ENCODE measurements at regions not wholly inside any gene's neighbourhood (a gene's known extent, or its start where the extent isn't known, plus 50 kb on each side); places are given as distances from the start of the nearest gene placed in this dataset.

DNA sequence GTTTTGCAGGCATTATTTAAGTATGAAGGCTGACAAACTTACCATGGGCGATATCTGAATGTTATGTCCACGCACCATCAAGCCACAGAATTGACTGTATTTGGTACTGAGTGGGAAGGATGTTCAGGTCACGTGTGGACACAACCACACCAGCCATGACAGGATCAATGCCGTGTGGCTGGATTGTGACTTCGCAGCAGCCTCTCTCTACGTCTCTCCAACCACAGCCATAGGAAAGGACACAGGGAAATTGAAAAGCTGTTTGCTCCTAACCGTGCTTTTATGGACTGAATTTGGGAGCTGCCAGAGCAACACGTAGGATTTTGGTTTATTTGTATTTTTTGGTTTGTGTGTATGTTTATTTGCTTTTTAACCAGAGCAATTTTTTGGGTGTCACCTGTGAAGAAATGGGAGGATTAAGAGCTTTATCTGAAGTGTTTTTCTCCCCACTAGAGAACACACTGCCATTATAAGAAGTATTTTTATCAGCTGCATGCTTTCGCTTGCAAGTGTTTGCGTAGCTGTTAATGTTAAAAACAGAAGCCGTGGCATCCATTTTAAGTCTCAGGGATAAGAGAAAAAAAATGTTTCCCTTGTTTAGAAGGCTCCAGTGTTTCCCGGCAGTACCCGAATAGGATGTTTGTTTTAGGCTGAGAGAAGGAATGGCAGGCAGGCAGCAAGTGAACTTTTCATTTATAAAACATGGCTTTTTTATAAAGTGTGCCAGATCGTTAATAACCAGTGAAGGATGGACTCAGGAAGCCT, 401.1 kb upstream of the NFE2L3 start:
- Histone ChIP-seq H3K27ac (peak overlapping the region in 1 of 21 experiments; percentile 10), H3K4me3 (no peak overlapping the region)

DNA sequence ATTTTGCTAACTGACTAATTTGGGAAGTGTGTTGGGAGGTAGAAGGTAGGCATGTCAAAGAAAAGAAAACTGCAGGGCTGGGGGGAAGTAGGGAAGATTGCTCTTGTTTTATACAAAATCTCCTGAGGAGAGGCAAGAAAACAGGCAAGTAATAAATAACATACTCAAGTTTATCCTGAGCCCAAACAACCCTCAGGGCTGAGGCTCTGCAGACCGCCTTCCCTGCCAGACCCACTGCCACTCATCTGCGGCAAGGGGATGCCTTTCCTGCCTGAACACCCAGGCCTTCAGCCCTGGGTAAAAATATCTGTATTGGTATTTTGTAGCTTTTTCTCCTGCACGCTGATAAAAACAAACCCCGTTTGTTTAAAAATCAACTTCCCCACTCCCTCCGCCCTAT, 399.8 kb upstream of the NFE2L3 start:
- Histone ChIP-seq H3K27ac (peak overlapping the region in 1 of 21 experiments; percentile 84), H3K4me3 (no peak overlapping the region)

DNA sequence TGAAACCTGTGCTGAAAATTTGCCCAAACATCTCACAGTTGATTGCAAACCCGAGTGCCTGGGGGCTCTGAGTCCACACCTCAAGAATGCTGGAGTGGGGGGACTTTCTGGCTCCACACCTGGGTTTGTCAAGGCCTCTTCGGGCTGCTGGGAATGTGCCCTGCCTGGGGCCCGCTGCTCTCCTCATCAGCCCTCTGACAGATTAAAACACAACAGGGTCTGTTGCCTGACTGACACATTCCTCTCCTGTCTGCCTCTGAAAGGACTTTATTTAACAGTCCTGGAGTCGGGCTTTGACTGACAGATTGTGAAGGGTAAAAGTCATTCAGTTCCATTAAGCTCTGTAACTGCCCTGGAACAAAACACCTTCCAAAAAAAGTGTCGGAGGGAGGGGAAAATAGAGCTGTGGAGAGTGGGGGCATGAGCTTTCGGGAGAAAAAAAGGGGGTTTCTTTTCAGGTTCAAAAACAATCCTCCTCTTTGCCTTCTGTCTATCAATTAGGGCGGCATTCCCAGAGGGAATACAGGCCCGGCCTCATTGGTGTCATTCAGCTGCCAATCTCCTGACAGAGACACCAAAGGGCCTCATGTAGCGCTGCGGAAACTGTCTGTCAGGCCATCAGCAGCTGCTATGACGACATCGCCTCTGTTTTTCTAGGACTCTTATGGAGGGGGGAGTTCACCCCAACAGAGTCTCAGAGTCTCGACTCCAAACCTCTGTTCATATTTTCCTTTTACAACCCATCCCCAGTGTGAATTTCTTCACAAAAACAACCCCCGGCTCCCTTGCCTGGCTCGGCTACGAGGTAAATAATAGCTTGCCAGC, 398.8 kb upstream of the NFE2L3 start:
- Histone ChIP-seq H3K4me3 (no peak overlapping the region), H3K27ac (peak overlapping the region in 2 of 21 experiments; percentile 53 to 84)

DNA sequence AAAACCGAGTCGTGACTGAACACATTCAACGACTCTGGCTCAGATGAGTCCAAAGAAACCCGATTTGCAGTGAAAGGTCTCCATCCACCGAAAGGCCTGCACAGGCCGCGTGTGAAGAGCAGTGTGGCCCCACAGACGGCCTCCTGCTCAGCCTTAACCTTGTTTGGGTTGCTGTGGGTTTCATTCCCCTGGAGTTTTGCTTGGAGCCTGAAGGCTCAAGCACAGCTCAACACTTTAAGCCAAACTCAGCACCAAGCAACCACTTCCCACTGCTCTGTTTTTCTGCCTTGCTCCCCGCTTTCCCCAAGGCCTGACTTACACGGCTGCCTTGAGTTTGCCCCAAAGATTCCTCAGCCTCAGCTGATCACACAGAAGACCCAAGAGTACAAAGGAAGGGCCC, 398.2 kb upstream of the NFE2L3 start:
- Histone ChIP-seq H3K27ac (peak overlapping the region in 2 of 21 experiments; percentile 53 to 84), H3K4me3 (no peak overlapping the region)

DNA sequence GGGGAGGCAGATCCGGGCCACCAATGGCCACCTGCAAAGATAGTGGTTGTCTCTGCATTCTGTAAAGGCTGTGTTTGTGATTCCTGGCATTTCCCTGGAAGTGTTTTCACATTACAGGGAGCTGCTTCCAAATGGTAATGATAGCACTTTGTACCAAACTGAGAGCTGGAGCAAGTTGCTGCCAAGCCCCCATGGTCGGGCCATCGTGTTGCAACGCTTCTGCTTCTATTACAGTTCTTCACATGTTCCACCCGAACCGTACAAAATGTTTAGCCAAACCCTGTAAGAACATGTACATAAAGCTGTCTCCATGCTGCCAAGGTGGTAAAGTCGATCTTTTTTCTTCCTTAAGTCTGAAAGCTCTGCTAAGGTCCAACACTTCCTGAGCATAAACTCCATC, 397.7 kb upstream of the NFE2L3 start:
- peak overlapping the region in 1 of 21 experiments; percentile 84 for H3K27ac ChIP-seq
- no peak overlapping the region for H3K4me3 ChIP-seq

DNA sequence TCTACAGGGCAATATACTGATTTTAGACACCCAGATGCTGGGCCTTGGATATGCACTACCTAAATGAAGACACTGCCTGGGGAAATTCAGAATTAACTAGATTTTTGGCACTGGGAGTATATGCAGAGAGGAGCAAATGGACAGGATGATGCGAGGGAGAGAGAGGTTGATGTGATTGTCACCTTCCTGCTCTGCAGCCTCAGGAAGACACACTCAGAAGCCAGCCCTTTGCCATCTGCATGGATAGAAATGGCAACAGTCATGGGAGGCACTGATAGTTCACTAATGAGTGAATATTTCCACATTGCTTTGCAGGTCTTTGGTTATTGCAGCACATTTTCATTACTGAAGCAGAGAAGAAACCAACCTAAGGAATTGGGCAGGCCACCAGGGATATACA, 397.2 kb upstream of the NFE2L3 start:
- no peak overlapping the region for H3K4me3 ChIP-seq
- H3K27ac ChIP-seq: peak overlapping the region in 1 of 21 experiments; percentile 84

DNA sequence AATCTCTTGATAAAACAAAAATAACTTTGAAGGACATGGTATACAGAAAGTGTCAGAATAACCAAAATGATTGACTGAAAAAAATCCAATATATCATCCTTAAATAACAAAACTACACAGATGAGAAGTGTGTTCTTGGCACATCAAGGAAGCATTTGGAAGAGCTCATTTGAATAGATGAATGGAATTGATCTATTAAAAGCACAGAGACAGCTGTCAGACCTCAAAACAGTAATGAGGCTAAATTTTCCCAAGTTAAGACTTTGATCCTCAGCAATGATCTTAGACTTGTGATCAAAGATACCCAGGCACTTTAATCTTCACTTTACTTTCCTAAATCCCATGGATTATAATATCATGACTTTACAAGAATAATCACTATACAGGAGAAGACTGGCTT, 395.4 kb upstream of the NFE2L3 start:
- no peak overlapping the region for H3K4me3 ChIP-seq
- H3K27ac ChIP-seq: no peak overlapping the region

DNA sequence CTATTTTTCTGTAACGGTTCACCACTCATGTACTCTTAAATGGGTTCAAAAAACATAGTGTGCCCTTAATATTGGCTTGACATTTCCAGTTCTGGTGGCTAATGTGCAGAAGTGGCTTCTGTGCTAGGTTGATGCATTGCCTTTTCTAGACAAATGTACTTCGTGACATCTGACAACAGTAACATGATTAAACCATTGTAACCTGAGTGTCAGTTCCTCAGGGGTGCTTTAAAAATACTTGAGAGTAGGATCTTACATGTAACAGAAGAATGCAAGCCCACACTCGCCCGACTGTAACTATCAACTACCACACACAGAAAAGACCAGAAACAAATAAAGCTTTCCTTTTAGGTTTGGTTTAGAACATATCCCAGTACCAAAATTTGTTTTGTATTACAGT, 393.4 kb upstream of the NFE2L3 start:
- Histone ChIP-seq H3K4me3 (no peak overlapping the region), H3K27ac (no peak overlapping the region)

DNA sequence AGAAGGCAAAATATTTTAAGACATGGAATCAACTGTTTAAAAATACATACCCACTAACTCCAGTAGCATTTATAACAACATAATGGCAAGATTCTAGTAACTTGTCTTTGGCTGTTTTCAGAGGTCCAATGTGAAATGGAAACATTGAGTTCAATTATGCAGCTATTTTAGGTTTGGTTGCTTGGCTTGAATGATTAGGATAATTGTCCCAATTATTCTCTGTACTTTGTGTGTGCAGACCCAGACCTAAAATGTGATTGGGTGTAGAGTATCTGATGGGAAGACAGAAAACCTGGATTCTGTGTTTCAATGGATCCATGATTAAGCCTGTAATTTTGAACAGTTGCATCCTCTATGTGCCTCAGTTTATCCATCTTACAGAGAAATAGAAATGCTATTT, 392.7 kb upstream of the NFE2L3 start:
- no peak overlapping the region for H3K27ac ChIP-seq
- H3K4me3 ChIP-seq: no peak overlapping the region

DNA sequence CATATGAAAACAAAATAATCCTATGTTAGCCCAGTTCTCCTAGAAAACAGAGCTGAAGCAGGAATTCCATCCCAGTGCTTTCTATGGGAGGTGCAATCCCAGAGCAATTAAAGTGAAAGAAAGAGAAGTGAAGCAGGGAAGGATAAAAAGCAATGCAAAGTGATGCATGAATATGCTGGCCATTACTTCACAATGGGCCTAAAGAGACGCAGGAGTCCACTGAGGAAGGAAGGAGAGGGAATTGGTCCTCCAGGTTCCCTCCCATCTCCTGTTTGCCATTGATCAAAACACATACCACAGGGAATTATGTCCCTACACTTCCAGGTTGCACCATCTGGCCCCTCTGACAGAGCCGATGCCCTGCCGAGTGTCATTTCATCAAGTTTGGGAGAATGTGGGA, 392.2 kb upstream of the NFE2L3 start:
- H3K4me3 ChIP-seq: no peak overlapping the region
- H3K27ac ChIP-seq: no peak overlapping the region

DNA sequence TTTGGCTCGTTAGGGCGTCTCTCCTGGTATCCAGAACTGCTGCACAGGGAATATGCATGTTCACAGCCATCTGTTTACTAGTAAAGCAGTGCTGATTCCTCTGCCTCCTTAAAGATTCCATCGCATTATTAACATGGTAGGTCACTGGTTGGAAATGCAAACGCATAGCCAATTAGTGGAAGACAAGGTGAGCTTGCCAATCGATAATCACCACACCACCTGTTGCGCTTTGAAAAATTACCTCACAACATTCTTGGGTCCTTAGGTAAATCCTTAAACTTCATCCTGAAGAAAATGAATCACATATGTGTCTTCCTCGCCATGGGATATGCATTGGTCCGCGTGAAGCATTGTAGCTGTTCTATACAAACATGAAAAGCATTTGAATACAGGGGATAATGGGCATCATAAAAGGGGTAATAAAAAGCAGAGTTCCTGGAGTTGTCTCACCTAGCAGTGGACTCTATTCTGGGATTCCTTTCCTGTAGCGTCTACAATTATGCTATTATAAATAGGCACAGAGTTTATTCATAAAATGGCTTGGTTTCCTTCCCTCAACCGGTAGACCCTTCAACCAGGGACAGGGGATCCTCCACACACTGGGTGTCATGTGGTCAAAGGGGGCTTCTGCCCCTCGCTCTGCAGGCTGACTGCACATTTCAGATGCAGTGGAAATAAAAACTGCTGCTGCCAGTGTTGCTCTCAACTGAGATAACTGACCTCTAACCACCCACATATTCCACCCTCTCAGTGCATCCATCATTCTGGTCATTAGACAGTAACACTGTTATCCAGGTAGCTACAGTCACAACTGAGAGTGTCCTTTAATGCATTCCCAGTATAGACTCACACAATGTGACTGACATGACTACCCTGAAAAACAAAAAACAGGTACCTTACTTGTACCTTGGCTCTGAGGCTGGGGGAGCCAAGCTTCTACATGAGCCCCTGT, 389.2 kb upstream of the NFE2L3 start:
- H3K4me3 ChIP-seq: no peak overlapping the region
- peak overlapping the region in 1 of 21 experiments; percentile 67 for H3K27ac ChIP-seq

DNA sequence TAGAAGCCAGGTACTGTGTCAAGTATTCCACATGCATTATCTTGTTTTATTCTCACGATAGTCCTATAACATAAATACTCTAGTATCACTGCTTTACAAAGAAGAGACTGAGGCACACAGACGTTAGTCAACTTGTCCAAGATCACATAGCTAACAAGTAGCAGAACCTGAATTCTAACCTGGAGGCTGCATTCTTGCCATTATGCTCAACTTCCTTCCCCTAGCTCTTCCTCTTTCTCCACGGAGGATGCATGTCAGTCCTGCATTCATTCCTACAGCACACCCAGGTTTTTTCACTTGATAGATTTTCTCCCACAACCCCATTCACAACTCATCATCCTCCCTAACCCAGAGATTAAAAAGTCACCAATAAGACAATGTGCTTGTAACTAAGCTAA, 388.5 kb upstream of the NFE2L3 start:
- Histone ChIP-seq H3K27ac (no peak overlapping the region), H3K4me3 (no peak overlapping the region)

DNA sequence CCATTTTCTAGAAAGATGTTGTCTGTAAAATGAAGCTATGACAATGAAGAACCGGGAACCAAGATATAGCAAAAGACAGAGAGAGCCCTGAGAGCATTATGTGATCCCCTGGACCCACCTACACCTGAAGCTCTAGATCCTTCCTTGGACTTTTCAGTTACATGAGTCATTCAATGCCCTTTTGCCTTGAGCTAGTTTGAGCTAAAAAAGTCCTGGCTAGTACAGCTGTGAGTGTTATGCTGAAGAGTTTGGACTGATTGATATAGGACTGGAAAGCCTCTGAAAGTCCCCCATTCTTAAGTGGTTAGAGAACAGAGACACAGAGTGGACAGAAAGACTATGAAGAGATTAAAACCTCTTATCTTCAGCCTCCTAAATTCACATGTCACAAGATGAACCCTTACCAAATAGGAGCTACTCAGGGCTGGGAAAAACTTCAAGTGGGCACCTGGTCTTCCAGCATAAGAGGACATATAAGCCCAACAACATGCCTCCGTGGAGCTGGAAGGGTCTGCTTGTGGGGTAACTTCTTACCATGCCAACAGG, 386.8 kb upstream of the NFE2L3 start:
- H3K27ac ChIP-seq: no peak overlapping the region
- H3K4me3 ChIP-seq: no peak overlapping the region

DNA sequence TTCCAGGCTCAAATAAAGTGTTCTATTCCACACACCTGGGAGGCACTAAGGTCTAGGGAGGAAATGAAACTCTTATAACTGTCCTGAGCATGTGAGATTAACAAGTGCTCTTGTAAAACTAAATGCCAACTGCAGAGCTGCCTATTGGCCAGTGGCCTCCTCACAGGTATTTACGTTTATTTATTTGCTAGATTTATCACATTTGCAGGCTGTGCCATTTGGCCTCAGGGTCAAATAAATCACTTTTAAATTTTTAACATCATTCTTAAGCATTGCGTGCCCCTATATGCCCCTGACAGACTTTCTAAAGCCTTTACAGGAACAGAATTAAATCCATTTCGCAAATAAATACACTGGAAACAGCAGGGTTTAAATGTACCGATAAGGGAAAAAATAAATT, 381.8 kb upstream of the NFE2L3 start:
- no peak overlapping the region for H3K27ac ChIP-seq
- no peak overlapping the region for H3K4me3 ChIP-seq

DNA sequence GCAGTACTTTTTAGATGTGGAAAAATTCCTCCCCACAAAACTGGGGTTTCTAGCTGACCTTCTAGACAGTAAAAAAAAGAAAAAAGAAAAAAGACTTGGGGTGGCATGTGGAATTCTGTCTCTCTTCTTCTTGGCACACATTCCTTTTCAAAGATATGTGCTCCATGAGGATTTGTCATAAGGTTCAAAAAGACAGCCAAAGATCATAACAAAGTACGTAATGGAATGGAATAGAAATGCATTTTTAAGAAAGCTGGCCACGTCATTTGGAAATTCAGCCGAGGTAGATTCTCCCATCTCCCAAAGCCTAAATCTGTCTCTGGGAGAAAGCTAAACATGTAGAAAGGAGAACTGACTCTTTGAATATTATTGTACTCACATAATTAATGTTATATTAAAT, 381.3 kb upstream of the NFE2L3 start:
- H3K4me3 ChIP-seq: no peak overlapping the region

DNA sequence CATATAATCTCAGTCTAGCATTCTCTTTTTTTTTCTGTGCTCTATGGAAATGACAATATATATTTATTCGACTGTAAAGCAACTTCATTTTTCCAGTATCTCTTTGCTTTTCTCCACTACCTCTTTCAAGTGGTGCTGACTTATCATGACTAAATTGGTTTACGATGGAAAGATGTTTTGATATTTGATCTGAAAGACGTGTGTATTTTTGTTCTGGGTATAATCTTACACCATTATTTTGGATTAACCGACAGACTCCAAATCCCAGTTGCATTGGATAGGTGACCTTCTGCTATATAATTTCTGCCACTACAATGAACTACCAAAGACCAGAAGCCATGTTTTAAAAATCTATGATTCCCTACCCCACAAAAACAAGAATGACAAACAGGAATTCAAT, 380.5 kb upstream of the NFE2L3 start:
- Histone ChIP-seq H3K4me3 (no peak overlapping the region), H3K27ac (no peak overlapping the region)

More for the DNA sequence above, 381.3 kb upstream of the NFE2L3 start:
- H3K27ac ChIP-seq: no peak overlapping the region

DNA sequence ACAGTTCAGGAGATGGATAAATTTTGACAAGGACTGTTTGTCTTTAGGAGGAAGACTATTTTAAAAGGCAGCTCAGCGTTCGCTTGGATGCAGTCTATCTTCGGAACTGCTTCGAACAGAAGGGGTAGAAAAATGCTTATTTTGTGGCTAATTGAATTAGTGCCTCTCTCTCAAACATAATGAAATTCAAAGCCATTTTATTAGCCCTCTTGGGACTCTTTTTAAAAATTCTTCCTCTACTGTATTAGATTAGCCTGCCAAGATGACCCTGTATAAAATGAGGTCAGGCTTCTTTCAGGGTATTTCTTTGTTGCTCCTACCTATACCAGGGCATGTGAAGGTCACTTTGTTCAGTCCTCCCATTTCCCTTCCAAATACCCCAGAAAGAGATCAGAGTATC, 379.2 kb upstream of the NFE2L3 start:
- Histone ChIP-seq H3K4me3 (no peak overlapping the region), H3K27ac (no peak overlapping the region)

DNA sequence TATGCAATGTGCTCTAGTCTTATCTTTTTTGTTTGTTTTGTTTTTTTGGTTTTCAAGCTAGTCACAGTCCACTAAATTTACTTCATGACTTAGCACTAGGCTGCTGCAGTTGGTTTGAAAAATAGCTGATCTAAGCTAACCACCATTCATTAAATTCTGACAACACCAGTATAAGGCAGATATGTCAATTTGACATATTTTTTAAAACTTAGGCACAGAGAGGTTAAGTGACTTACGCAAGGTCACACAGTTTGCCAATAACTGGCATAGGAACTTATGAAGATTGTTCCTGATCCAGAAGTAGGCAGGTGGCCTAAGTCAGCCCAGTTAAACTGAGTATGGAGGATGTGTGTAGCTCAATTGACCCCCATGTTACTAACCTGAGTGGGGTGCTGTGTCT, 377.3 kb upstream of the NFE2L3 start:
- H3K27ac ChIP-seq: no peak overlapping the region

DNA sequence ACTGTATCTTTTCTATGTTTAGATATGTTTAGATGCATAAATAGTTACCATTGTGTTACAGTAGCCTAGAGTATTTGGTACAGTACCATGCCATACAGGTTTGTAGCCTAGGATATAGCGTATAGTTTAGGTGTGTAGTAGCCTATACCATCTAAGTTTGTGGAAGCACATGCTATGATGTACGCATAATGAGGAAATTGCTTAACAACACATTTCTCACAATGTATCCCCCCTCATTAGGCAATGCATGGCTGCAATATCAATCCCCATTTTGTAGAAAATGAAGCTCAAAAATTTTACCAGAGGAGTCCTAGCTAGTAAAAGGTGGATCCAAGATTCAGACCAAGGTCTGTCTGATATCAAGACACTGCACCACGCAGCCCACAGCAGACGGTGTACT, 376.4 kb upstream of the NFE2L3 start:
- Histone ChIP-seq H3K27ac (no peak overlapping the region), H3K4me3 (no peak overlapping the region)

More for the DNA sequence above, 377.3 kb upstream of the NFE2L3 start:
- H3K4me3 ChIP-seq: no peak overlapping the region
